GM21717 (cell line): ENCODE measurements at regions not wholly inside any gene's neighbourhood (a gene's known extent, or its start where the extent isn't known, plus 50 kb on each side); places are given as distances from the start of the nearest gene placed in this dataset.

Source experiments
- ATAC-seq: cut with Tn5 transposase; IDR thresholded peaks from one replicate; pipeline ENCODE4 v1.9.1; 2021; ENCODE audit warnings: mild to moderate bottlenecking, moderate library complexity; ENCODE audit not compliant: unreplicated experiment

DNA sequence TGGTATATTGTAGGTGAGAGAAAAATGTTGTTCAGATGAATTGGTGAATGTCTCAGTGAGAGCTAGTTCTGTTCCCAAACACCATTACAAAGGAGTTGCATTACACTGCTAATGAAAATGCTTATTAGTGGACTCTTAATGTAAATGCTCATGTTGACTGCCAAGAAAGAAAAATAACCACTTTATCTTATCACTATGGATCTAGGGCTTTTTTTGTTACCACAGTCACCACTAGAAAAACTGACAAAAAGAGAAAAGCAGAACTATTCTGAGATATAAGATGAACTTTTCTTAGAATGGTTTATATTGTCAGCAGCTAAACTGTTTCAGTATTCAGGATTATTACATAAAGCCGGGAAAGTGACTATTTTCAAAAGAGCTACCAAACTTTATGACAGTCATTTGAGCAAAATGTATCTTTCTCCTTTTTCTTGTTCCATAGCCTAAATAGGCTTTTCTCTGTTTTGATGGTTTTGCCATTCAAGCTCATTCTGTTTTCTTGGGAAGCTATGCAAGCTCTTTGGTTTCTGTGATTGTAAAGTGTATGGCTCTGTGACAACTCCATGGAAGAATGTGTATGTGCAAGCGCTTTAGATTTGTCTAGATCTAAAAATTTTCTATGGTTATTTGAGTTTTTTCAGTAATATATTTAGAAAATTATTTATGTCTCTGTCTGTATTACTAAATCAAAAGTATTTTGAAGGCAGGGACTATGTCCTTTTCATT, 64.2 kb upstream of the DPH5 start:
- ATAC-seq: no peak

DNA sequence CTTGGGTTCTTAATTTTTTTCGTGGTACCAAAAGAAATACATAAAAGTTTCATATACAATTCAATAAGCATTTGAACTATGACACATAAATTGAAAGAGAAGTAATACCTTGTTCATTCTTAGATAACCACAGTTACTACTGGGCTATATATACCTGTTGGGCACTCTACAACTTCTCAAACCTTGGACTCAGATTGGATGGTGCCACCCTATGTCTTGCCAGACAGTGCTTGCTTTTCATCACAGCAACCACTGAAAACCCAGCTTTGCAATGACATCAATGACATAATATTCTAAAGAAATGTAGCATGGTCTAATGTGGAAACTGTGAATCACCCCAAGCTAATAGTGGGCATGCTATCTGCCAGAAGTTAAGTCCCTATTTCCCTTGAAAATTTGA, 62.8 kb upstream of the DPH5 start:
- no peak for ATAC-seq

DNA sequence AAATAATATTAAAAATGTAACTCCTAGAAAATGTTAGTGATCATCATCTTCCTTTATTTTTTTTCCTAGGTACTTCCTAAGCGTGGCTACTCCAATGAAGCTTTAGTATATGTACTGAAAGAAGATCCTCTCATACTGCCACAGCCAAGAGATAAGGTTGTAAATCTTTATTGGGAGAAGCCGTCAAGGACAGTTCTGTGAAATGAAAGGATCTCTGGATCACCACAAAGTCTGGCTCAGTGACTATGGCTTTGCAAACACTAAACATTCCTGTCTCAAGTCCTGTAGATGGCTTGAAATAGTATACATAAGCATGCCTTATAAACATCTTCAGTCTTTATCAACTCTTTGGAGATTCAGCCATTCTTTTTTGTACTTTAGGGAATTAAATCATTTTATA, 61.2 kb upstream of the DPH5 start:
- ATAC-seq: no peak

DNA sequence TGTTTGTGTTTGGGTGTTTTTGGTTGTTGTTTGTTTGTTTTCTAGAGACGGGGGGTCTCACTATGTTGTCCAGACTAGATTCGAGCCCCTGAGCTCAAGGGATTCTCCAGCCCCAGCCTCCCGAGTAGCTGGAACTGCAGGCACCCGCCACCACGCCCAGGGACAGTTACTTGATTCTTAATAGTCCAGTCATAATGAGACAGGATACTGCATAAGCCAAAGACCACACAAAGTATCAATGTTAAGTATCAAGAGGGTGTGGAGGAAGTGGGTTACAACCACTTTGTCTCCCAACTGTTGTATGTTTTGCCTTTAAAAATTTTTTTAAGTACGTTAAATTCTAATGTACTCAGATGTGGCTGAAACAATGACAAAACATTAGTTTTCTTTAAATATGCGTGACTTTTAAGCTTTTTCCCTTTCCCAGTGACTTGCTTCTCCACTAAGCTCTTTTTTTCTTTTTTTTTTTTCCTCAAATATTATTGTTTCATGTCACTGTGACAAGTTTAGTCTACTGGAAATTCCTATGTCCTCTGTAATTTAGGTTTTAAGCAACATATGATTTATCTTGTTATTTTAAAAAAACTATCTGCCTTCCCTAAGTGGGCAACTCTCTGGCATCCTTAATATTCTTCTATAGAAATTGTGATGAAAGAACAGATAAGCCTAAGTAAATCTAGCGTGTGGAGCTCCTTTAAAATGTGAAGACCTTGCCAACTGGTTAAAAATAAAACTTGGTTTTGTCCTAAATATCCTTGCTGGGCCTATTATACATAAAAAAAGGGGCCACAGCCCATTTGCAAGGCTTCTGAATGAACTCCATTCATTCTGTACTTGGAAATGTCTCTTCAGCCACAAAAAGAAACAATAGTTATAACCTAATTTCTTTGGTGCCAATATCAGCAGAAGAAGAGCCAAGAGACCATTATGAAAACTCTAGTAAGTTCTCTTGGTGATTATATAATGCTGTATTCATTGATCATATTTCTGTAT, 56.2 kb upstream of the DPH5 start:
- no peak for ATAC-seq

DNA sequence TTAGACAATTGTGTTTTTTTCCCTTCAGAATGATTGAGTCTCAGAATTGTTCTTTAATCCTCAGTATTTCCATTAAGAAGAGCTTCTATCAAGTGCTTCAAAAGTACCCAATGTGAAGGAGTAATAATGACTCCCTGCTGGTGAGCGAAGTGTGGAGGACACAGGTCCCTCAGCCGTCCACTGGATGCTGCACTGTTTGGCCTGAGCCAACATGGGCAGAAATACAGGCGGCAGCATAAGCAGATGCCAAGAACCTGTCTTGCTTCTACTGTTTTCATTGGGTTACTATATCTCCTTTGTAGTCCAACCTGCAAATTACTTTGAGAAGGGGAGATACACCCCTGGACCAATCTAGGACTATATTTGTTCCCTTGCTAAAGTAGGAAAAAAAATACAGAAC, 55.3 kb upstream of the DPH5 start:
- ATAC-seq: no peak

DNA sequence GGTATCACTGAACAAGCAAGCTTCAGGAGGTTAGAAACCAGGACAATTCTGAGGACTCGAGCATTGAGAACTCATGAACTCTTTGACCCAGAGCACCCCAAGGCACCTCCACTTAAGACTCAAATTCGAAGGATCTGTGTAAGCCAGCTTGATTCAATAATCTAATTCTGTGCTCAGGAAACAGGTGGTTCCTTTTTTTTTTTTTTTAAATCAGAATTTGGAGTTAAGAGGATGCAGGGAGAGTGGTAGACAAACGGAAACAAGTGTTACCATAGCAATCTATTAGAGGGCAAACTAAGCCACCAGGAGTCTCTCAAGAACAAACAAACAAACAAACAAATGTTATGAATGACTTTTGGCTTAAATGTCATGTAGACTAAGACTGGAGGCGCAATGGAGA, 53.8 kb upstream of the DPH5 start:
- ATAC-seq: no peak

DNA sequence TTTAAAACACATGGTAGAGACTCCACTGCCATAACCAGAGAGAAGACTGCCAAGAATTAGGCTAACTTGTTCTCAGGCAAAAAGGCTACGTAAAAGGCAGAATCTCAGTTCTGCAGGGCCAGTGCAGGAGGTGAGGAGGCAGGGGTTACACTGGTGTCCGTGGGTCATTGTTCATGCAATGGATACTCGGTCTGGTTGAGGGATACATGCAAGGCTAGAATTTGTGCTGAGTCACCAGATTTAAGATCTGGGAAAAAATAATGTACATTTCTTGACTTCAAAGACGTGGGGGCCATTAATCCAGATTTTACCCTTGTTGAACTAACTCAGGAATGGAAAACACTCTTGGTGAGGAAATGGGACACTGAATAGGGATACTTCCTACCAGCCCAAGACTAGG, 52.3 kb upstream of the DPH5 start:
- no peak for ATAC-seq

DNA sequence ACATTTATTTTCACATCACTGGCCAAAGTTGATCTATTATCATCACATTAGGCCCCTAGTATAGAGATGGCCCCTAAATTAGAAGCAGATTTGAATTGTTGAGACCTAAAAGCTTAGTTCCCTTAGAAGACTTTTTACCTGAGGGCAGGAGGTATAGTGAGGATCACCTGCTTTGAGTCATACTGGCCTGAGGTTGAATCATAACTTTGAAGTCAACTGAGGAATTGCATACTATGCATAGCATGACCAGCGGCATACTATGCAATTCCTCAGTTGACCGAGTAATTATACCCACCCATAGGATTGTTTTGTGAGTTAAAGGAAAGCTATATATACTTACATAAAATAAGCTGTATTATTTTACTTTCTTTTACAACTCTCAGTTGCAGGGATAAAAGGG, 50.3 kb upstream of the DPH5 start:
- ATAC-seq: no peak
